Natural killer cell (primary cell): ENCODE measurements at regions not wholly inside any gene's neighbourhood (a gene's known extent, or its start where the extent isn't known, plus 50 kb on each side); places are given as distances from the start of the nearest gene placed in this dataset.

Experiments
- ATAC-seq, 3 donors: fragments of 150-1000 bp in 2 of 3; fragments of 200-7000 bp in 1 of 3; cut with Tn5 transposase; 1 replicate in 1 of 3; 2 replicates in 2 of 3; pipeline ENCODE4 v1.10.0; 2021; ENCODE audit warnings: mild to moderate bottlenecking in 2 of 3, moderate library complexity in 2 of 3
- DNase-seq, 2 donors: peaks; one replicate each; pipeline versions ENCODE4 v3.0.0 to v3.0.0-alpha.2; 2013 to 2021; ENCODE audit warnings: mixed read lengths in 1 of 2
- H3K27ac ChIP-seq: one replicate; pipeline ENCODE4 v1.5.1; 2013; ENCODE audit warnings: mild to moderate bottlenecking, low read length
- H3K27me3 ChIP-seq: one replicate; pipeline ENCODE4 v1.6.1; 2013; ENCODE audit warnings: low read length; ENCODE audit not compliant: control insufficient read depth, insufficient read depth
- H3K36me3 ChIP-seq: one replicate; pipeline ENCODE4 v1.6.1; 2013; ENCODE audit warnings: low read length; ENCODE audit not compliant: control insufficient read depth, insufficient read depth
- H3K4me1 ChIP-seq: one replicate; pipeline ENCODE4 v1.6.1; 2013; ENCODE audit warnings: low read length; ENCODE audit not compliant: control insufficient read depth, insufficient read depth
- H3K4me3 ChIP-seq: one replicate; pipeline ENCODE4 v1.5.1; 2013; ENCODE audit warnings: low read length
- H3K9me3 ChIP-seq: one replicate; pipeline ENCODE4 v1.6.1; 2013; ENCODE audit warnings: low read length; ENCODE audit not compliant: control insufficient read depth, insufficient read depth
- H3K27ac Mint-ChIP-seq, 2 donors: one replicate each; pipeline ENCODE4 v1.8.0; 2022; ENCODE audit warnings: mild to moderate bottlenecking in 2 of 2, mixed read lengths in 2 of 2, moderate library complexity in 1 of 2
- H3K27me3 Mint-ChIP-seq, 2 donors: one replicate each; pipeline ENCODE4 v1.8.0; 2022; ENCODE audit warnings: low read depth in 2 of 2, mixed read lengths in 2 of 2
- H3K36me3 Mint-ChIP-seq: one replicate; pipeline ENCODE4 v1.8.0; 2022; ENCODE audit warnings: mixed read lengths
- H3K4me1 Mint-ChIP-seq, 2 donors: one replicate each; pipeline ENCODE4 v1.8.0; 2022; ENCODE audit warnings: mixed read lengths in 2 of 2
- H3K4me3 Mint-ChIP-seq: one replicate; pipeline ENCODE4 v1.8.0; 2022; ENCODE audit warnings: mild to moderate bottlenecking, moderate library complexity, mixed read lengths
- H3K9me3 Mint-ChIP-seq, 2 donors: one replicate each; pipeline ENCODE4 v1.8.0; 2022; ENCODE audit warnings: mixed read lengths in 2 of 2
- WGBS: methylation state at CpG from one replicate; pipeline ENCODE4 v1.1.7; 2013; ENCODE audit warnings: missing lambda C conversion rate; ENCODE audit not compliant: insufficient coverage; 5-methylcytosine and 5-hydroxymethylcytosine counted together
- intact Hi-C: fragments of 100-400 bp; cut with micrococcal nuclease; formaldehyde crosslinking; loops from one replicate; pipeline ENCODE4 v1.14.2; 2022
- TF ChIP-seq, protein P1 (sequence below): fragments of 200-600 bp; IDR thresholded peaks from one replicate; pipeline ENCODE4 v1.8.0; 2022; ENCODE audit warnings: antibody characterized with exemption

DNA sequence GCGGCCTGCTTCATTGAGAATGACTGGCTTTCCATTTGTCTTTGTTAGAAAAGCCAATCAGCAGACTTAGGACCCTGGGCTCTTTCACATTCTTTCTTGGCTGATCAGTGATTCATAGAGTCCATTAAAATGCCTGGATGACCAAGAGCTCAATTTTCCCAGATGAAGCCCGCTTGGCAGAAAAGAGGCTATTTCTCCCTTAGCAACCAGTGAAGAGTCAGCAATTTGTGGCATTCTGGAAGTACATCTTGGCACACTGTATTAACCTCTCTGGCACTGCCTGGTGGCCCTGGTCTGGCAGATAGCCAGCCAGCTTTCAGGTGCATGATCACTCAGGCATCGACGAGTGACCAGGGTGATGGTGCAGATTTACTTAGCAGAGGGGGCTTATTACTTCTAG, 145.7 kb upstream of the PLAAT1 start:
- no peaks in the 10 kb centered on the region for H3K36me3 ChIP-seq
- H3K4me3 ChIP-seq = no peak overlapping the region
- H3K4me1 Mint-ChIP-seq = no peaks in the 10 kb centered on the region
- no peak for ATAC-seq
- no peaks in the 10 kb centered on the region for H3K9me3 ChIP-seq
- no peak overlapping the region for H3K27ac ChIP-seq
- no peaks in the 10 kb centered on the region for H3K27me3 Mint-ChIP-seq
- DNase-seq = no peak
- no peaks in the 10 kb centered on the region for H3K36me3 Mint-ChIP-seq
- TF ChIP-seq, protein P1, sequence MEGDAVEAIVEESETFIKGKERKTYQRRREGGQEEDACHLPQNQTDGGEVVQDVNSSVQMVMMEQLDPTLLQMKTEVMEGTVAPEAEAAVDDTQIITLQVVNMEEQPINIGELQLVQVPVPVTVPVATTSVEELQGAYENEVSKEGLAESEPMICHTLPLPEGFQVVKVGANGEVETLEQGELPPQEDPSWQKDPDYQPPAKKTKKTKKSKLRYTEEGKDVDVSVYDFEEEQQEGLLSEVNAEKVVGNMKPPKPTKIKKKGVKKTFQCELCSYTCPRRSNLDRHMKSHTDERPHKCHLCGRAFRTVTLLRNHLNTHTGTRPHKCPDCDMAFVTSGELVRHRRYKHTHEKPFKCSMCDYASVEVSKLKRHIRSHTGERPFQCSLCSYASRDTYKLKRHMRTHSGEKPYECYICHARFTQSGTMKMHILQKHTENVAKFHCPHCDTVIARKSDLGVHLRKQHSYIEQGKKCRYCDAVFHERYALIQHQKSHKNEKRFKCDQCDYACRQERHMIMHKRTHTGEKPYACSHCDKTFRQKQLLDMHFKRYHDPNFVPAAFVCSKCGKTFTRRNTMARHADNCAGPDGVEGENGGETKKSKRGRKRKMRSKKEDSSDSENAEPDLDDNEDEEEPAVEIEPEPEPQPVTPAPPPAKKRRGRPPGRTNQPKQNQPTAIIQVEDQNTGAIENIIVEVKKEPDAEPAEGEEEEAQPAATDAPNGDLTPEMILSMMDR = no peak
- H3K4me1 ChIP-seq = no peaks in the 10 kb centered on the region
- H3K27me3 ChIP-seq = no peaks in the 10 kb centered on the region
- no peak overlapping the region for H3K27ac Mint-ChIP-seq
- no peak overlapping the region for H3K4me3 Mint-ChIP-seq
- intact Hi-C loops = no loop called here
- H3K9me3 Mint-ChIP-seq = peaks cover 7 to 10% of the 10 kb centered on the region in 2 donors
- 82% methylated on average over 4 of the region's 4 CpGs for WGBS

DNA sequence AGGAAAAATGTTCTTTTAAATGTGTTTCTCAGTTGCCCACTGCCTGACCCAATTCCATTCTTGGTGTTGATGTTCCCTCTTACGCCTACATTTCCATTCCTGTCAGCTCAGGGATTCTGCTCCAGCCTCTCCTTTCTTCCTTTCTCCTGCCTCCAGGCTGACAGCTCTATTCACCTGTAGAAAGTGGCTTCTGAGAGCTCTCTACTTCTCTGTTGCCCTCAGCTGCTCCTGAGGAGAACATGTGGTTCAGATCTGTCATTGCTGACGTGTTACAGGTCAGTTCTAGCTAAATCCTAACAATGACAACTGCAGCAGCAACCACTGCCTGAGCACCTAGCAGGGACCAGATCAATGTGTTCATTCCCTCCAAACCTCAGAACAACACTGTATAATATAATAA, 144.9 kb upstream of the PLAAT1 start:
- 61% methylated on average over 2 of the region's 2 CpGs for WGBS
- Mint-ChIP-seq H3K27me3 (no peaks in the 10 kb centered on the region), H3K4me1 (no peaks in the 10 kb centered on the region)

DNA sequence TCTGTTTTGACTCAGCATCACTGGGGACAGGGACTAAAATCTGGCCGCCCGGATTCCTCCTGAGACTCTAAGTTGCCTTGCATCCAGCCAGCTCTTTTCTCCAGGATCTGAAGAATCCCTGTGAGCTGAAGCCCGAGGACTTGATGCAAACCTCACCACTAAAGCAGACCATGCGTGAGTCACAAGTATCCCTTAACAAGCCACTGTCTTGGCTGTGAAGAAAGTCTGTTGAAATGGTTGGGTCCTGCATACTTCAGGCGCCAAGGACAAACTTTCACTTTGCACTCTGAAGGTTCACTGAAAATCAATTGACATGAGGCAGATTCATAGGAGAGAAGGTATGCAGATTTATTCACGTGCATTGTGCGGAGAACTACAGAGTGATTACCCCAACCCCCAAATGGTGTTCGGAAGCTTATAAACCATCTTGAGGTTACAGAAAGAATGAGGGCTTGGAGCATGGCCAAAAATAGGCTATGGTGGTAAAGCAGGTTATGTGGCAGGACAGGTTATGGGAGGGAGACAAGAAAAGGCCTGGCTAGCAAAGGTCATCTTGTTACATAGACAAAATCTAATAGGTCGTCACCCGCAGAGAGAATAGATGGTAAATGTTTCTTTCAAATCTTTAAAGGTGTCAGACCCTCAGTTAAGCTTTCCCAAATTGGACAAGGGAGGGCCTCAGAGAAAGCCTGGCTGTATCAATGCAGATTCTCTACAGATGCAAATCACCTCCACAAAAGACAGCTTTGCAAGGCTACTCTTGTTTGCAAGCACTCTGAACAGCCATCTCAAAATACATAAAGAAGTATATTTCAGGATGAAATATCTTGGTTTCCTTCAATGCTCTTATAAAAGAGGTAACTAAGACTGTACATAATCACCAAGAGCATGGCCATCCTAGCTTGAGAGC, 126.3 kb upstream of the PLAAT1 start:
- H3K27ac Mint-ChIP-seq = no peak overlapping the region
- Histone ChIP-seq H3K36me3 (no peaks in the 10 kb centered on the region), H3K4me3 (no peak overlapping the region), H3K4me1 (no peaks in the 10 kb centered on the region), H3K9me3 (no peaks in the 10 kb centered on the region), H3K27me3 (no peaks in the 10 kb centered on the region), H3K27ac (no peak overlapping the region)
- no peaks in the 10 kb centered on the region for H3K36me3 Mint-ChIP-seq
- H3K4me1 Mint-ChIP-seq = no peaks in the 10 kb centered on the region
- no peaks in the 10 kb centered on the region for H3K27me3 Mint-ChIP-seq
- 90% methylated on average over 10 of the region's 10 CpGs for WGBS
- DNase-seq (no peak), ATAC-seq (no peak)
- TF ChIP-seq, protein P1 = no peak
- no peak overlapping the region for H3K4me3 Mint-ChIP-seq
- peaks cover 3 to 9% of the 10 kb centered on the region in 2 donors for H3K9me3 Mint-ChIP-seq
- intact Hi-C loops = no loop called here

More for the DNA sequence above, 144.9 kb upstream of the PLAAT1 start:
- no peak for ATAC-seq
- no peaks in the 10 kb centered on the region for H3K9me3 ChIP-seq
- H3K4me1 ChIP-seq = no peaks in the 10 kb centered on the region
- no peaks in the 10 kb centered on the region for H3K36me3 Mint-ChIP-seq
- no peak overlapping the region for H3K27ac Mint-ChIP-seq
- intact Hi-C loops = no loop called here
- H3K27ac ChIP-seq = no peak overlapping the region
- TF ChIP-seq, protein P1 = no peak
- no peak overlapping the region for H3K4me3 Mint-ChIP-seq
- H3K4me3 ChIP-seq = no peak overlapping the region
- no peak for DNase-seq
- H3K36me3 ChIP-seq = no peaks in the 10 kb centered on the region
- no peaks in the 10 kb centered on the region for H3K27me3 ChIP-seq
- peaks cover 9 to 13% of the 10 kb centered on the region in 2 donors for H3K9me3 Mint-ChIP-seq
